T follicular helper cell (primary cell): ENCODE measurements at regions not wholly inside any gene's neighbourhood (a gene's known extent, or its start where the extent isn't known, plus 50 kb on each side); places are given as distances from the start of the nearest gene placed in this dataset.
"Not testable (repeated sequence)": the region's sequence is repeated elsewhere in the genome, so short reads cannot be mapped to it uniquely, and the experiment has no call there.

Experiments used
- DNase-seq: peaks from one replicate; pipeline ENCODE4 v3.0.0-alpha.2; 2020; ENCODE audit warnings: low read depth

- no peak for DNase-seq
Measured at GRCh38 chr9:113705306-113705927, 170.7 kb upstream of the ZNF618 start.

GRCh38 chr9:113705928-113706519, 170.1 kb upstream of the ZNF618 start:
- DNase-seq, result no peak

- DNase-seq, result no peak
Measured at GRCh38 chr9:113707953-113708695, 168.0 kb upstream of the ZNF618 start.

GRCh38 chr9:113708821-113709713, 167.0 kb upstream of the ZNF618 start:
- no peak for DNase-seq

- no peak for DNase-seq
Measured at GRCh38 chr9:113709721-113710120, 166.4 kb upstream of the ZNF618 start.

GRCh38 chr9:113711251-113711650, 164.9 kb upstream of the ZNF618 start:
- DNase-seq, result no peak

- no peak for DNase-seq
Measured at GRCh38 chr9:113712053-113712452, 164.1 kb upstream of the ZNF618 start.

GRCh38 chr9:113715086-113715485, 161.0 kb upstream of the ZNF618 start:
- DNase-seq, result no peak

- DNase-seq, result no peak
Measured at GRCh38 chr9:113719919-113720318, 156.2 kb upstream of the ZNF618 start.

GRCh38 chr9:113720495-113720894, 155.6 kb upstream of the ZNF618 start:
- no peak for DNase-seq

GRCh38 chr9:113721856-113722255, 154.3 kb upstream of the ZNF618 start:
- DNase-seq, result no peak

- DNase-seq, result no peak
Measured at GRCh38 chr9:113724202-113724601, 151.9 kb upstream of the ZNF618 start.

GRCh38 chr9:113728989-113729388, 147.1 kb upstream of the ZNF618 start:
- DNase-seq, result no peak

GRCh38 chr9:113734826-113735225, 141.3 kb upstream of the ZNF618 start:
- no peak for DNase-seq

GRCh38 chr9:113737517-113738271, 138.4 kb upstream of the ZNF618 start:
- no peak for DNase-seq

- DNase-seq, result no peak
Measured at GRCh38 chr9:113738496-113738892, 137.6 kb upstream of the ZNF618 start.

GRCh38 chr9:113738893-113739604, 137.1 kb upstream of the ZNF618 start:
- no peak for DNase-seq

- not testable (repeated sequence) for DNase-seq
Measured at GRCh38 chr9:113739605-113740507, 136.3 kb upstream of the ZNF618 start.
